RPMI8226 (cell line): ENCODE measurements at regions not wholly inside any gene's neighbourhood (a gene's known extent, or its start where the extent isn't known, plus 50 kb on each side); places are given as distances from the start of the nearest gene placed in this dataset.

Experiments
- DNase-seq: peaks from one replicate; pipeline ENCODE4 v3.0.0-alpha.2; 2015

DNA sequence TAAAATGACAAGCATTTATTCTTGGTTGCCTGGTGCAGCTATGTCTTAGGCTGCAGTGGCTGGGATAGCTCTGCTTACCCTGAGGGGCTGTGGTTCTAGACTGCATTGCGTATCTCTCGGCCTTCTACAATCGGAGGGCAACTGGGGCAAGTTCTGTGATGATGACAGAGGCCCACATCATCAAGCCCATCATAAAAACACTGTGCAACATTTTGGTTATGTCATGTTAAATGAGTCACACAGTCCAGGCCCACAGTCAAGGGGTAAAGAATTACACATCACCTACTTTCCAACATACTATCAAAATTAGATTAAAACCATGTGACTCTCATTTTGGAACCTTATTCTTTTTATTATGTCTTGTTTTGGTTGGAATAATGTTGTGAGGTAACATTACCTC lies 120.2 kb upstream of the GUCY1A1 start:
- no peak for DNase-seq

- DNase-seq = no peak
Measured at GRCh38 chr4:155545456-155545855, 121.2 kb upstream of the GUCY1A1 start.

- DNase-seq = no peak
Measured at GRCh38 chr4:155544547-155544946, 122.1 kb upstream of the GUCY1A1 start.

- no peak for DNase-seq
Measured at GRCh38 chr4:155543126-155543765, 123.4 kb upstream of the GUCY1A1 start.

- DNase-seq = no peak
Measured at GRCh38 chr4:155542415-155542814, 124.2 kb upstream of the GUCY1A1 start.

DNA sequence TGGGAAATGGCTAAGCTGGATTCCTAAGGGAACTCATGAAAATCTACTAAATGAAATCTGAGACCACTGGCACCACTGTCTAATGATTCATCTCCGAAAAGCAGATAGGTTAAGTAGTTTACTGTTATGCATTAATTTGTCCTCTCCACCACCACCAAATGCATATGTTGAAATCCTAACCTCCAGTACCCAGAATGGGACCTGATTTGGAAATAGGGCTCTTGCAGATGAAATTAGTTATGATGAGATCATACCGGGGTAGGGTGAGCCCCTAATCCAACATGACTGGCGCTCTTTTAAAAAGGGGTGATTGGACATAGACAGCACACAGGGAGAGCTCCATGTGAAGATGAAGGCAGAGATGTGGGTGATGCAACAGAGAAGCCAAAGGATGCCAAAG lies 124.9 kb upstream of the GUCY1A1 start:
- DNase-seq = no peak

- DNase-seq = no peak
Measured at GRCh38 chr4:155540698-155541097, 126.0 kb upstream of the GUCY1A1 start.

DNA sequence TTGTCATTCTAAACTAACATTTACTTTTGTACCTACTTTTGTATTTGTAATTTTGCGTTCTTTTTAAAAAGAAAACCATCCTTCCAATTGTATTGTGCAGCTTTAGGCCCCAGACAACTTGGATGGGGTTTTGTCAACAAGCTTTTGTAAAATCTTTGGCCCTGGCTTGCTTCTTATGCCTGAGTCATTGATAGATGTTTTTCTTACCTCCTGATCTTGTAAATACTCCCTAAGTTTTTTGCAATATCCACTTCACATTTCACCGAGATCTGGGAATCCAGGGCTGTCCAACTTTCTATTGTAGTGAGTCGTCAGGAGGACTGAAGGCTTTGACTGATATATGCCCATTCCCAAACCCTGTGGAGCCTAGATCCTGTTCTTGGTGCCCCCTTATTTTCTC lies 126.9 kb upstream of the GUCY1A1 start:
- DNase-seq = no peak

DNA sequence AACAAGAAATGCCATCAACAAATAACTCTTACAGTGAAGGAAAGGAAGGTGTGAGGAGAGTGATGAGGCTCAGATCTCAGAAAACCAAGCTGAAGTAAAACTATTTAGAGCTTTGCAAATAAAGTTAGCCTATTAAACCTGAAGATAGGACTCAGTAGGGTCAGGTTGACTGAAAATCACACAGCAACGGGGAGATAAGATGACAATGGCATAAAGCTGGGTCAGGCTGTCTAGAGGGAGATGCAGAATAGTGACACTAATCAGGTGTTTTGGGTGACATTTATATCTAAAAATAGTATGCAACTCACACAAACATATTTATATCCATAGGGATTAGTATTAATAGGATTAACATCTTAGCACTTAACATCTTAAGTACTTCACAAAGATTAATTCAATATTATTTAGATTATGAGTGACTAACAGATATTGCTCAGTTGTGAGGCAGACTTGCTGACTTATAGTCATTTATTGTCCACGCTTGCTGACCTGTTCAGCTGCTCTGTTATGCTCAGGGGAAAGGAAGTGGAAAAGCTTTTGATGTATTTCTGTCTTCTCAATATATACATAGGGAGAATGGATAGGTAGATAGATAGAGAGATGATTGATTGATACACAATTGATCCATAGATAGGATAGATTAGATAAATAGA lies 130.7 kb upstream of the GUCY1A1 start:
- no peak for DNase-seq

GRCh38 chr4:155532373-155533085 lies 134.1 kb upstream of the GUCY1A1 start:
- no peak for DNase-seq

- DNase-seq = no peak
Measured at GRCh38 chr4:155530857-155531256, 135.8 kb upstream of the GUCY1A1 start.

- DNase-seq = no peak
Measured at GRCh38 chr4:155530290-155530689, 136.4 kb upstream of the GUCY1A1 start.

DNA sequence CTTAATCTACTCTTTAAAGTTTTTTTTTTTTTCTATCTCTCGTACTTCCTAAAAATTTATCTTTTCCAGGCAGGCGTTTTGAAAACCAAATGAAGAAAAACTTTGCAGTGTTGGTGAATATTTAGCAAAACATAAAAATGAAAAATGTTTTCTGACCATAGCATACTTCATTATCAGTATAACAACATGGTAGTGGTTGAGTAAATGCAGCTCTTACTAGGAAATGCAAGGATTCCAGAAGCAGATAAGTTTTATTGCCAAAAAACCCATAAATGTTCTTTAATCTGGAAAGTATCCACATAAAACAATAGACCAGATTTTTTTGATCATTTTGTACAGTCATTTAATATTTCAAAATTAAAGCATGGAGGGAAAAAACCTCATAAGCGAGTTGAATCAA lies 136.9 kb upstream of the GUCY1A1 start:
- DNase-seq = no peak

DNA sequence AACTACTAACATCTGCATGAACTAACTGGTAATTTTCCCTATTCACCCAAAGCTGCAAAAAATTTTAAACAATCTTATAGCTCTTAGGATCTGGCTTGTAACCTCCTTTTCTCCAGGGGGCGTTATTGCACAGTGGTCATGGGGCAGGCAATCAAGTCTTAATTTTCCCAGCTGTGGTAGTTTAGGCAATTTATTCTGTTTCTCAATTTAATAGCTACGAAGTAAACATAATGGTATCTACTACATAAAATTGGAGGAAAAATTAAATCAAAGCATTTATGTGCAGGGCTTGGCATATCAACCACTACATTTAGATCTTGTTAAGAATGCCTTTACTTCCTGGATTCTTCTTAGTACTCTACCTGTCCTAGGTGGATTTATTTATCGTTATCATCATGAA lies 137.4 kb upstream of the GUCY1A1 start:
- DNase-seq = no peak

DNA sequence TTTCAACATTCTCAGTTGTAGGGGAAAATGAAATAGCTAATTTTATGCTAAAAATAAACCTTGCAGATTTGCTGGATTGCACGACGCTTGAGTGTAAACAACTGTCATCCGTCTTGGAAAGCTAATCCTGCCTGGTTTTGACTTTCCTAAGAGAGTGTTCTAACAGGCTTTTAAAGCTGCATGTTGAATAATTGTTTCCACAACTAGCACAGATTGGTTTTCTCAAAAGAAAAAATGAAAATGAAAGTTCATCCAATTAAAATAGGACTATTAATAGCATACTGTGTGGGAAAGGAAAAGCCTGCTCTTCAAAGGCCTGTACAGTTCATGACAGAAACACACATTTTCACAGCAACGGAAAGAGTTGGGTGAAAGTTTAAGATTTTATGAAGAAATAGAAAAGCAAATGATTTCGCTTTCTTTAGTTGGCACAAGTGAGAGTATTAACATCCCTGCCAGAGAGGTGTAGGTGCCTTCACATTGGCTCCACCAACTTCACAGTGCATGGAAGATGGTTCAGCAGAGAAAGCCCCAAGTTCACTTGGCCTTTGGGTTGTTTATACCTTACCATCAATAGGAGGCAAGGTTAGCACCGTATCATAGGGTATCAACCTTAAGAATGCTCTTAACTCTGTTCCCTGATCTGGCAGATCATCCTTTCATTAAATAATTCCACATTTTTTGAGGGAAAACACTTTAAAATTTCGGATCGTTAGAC lies 140.0 kb upstream of the GUCY1A1 start:
- no peak for DNase-seq

GRCh38 chr4:155524926-155525455 lies 141.7 kb upstream of the GUCY1A1 start:
- no peak for DNase-seq

- no peak for DNase-seq
Measured at GRCh38 chr4:155523358-155523757, 143.3 kb upstream of the GUCY1A1 start.

- no peak for DNase-seq
Measured at GRCh38 chr4:155522201-155522600, 144.4 kb upstream of the GUCY1A1 start.

DNA sequence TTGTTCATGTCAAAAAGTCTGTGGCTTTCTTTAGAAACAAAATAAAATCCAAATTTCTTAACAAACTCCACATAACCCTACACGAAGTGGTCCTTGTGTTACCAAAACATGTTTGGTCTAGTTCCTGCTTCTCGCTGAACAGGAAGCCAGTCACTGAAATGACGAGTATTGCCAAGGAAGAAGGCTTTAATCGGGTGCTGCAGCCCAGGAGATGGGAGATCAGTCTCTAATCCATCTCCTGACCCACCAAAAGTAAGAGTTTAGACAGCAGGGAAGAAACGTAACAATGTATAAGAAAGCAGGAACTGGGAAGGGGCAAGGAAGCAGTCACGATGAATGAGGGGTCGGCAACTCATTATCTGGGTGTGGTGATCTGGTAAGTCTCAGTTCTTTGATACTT lies 144.6 kb upstream of the MAP9 start:
- DNase-seq = no peak

DNA sequence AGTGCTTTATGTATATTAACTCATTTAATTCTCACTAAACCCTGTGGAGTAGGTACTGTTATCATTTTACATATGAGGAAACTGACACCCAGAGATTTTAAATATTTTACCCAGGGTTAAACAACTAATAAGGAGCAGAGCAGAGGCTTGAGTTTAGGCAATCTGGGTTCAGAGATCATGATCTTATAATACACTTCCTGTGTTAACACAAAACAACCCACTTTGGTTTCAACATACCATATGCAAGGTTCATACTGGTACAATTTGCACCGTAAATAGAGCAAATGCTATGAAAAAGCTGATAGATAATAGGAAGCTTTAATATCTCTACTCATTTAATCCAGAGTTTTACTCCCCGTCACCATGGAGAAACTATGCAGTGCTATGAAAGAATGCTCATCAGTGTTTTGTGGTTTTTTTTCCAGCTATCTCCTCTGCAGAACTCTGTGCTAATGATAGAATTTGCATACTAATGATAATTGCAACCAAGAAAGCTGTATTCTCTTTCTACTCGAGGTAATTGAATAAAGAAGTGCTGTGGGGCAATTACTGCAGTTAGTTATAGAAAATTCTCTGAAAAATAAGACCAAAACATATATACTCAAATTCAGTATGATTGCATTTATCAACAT lies 138.8 kb upstream of the MAP9 start:
- DNase-seq = no peak

- no peak for DNase-seq
Measured at GRCh38 chr4:155514628-155515027, 137.9 kb upstream of the MAP9 start.

GRCh38 chr4:155512817-155513216 lies 136.1 kb upstream of the MAP9 start:
- DNase-seq = no peak

- DNase-seq = no peak
Measured at GRCh38 chr4:155512046-155512445, 135.3 kb upstream of the MAP9 start.
